A549 (cell line): ENCODE measurements at regions not wholly inside any gene's neighbourhood (a gene's known extent, or its start where the extent isn't known, plus 50 kb on each side); places are given as distances from the start of the nearest gene placed in this dataset.
A peak's percentile ranks its signal among the peaks of the same experiment; 100 is the strongest.

Experiments
- ATAC-seq, 2 experiments: fragments of 200-7000 bp in 1 of 2; fragments of >200 bp in 1 of 2; cut with Nextera tagmentation in 1 of 2; cut with Tn5 transposase in 1 of 2; 3 replicates each; pipeline versions ENCODE4 v1.8.0 to v1.9.1; 2018 to 2020; ENCODE audit warnings: mild to moderate bottlenecking in 1 of 2, moderate library complexity in 1 of 2
- CTCF ChIA-PET: fragments of 300-600 bp; sonication (Branson Sonifier 250); formaldehyde crosslinking; extraction: SDS; loops from one replicate; lab custom pipeline; 2021; ENCODE audit warnings: antibody characterized with exemption, inconsistent platforms; lab: Yijun Ruan, JAX
- POLR2A ChIA-PET: fragments of 350-600 bp; formaldehyde crosslinking; extraction: SDS; loops from one replicate; lab custom pipeline; 2021; ENCODE audit warnings: antibody characterized with exemption, inconsistent platforms; lab: Yijun Ruan, JAX
- DNase-seq, 2 experiments: peaks; one replicate each; pipeline versions ENCODE4 v3.0.0 to v3.0.0-alpha.2; 2011 to 2016; ENCODE audit warnings: low read depth in 1 of 2, low spot score in 1 of 2
- FAIRE-seq: peaks from 2 replicates; lab custom pipeline; 2011; peaks lifted over from hg19 to GRCh38; lab: Jason Lieb, UNC
- H3K27ac ChIP-seq, 2 experiments: fragments of >200 bp; sonication (Bioruptor Twin); formaldehyde crosslinking; 3 replicates each; pipeline ENCODE4 v1.5.1; 2016 to 2017
- H3K4me1 ChIP-seq: fragments of >200 bp; sonication (Bioruptor Twin); formaldehyde crosslinking; 3 replicates; pipeline ENCODE4 v1.6.1; 2016
- H3K4me2 ChIP-seq: fragments of >200 bp; sonication (Bioruptor Twin); formaldehyde crosslinking; 3 replicates; pipeline ENCODE4 v1.6.1; 2016
- H3K4me3 ChIP-seq: fragments of >200 bp; sonication (Bioruptor Twin); formaldehyde crosslinking; 3 replicates; pipeline ENCODE4 v1.5.1; 2016
- H3K9me3 ChIP-seq: fragments of >200 bp; sonication (Bioruptor Twin); formaldehyde crosslinking; 3 replicates; pipeline ENCODE4 v1.6.1; 2016
- CEBPB ChIP-seq, 2 experiments: fragments of >200 bp in 1 of 2; sonication (Bioruptor Twin) in 1 of 2; formaldehyde crosslinking in 1 of 2; IDR thresholded peaks; 2 replicates each; pipeline ENCODE4 v1.6.1; 2012 to 2016
- E2F6 ChIP-seq: IDR thresholded peaks from 2 replicates; pipeline ENCODE4 v1.6.1; 2012; ENCODE audit warnings: low read depth, borderline replicate concordance
- EHMT2 ChIP-seq: fragments of 200-600 bp; sonication (generic); IDR thresholded peaks from 2 replicates; pipeline ENCODE4 v1.6.1; 2016; ENCODE audit warnings: antibody characterized with exemption, low read depth, mild to moderate bottlenecking, moderate library complexity
- EP300 ChIP-seq, 2 experiments: fragments of >200 bp; sonication (Bioruptor Twin); formaldehyde crosslinking; IDR thresholded peaks; 2 replicates in 1 of 2; 3 replicates in 1 of 2; pipeline ENCODE4 v1.6.1; 2016 to 2017
- FOSB ChIP-seq: fragments of 250-450 bp; sonication (Bioruptor Pico); IDR thresholded peaks from 2 replicates; pipeline ENCODE4 v1.5.0; 2020; ENCODE audit warnings: mild to moderate bottlenecking, moderate library complexity
- FOSL2 ChIP-seq, 2 experiments: fragments of 450-650 bp in 1 of 2; fragments of >200 bp in 1 of 2; sonication (Bioruptor Twin) in 1 of 2; formaldehyde crosslinking; IDR thresholded peaks; 2 replicates each; pipeline versions ENCODE4 v1.5.0 to v1.6.1; 2016 to 2020; ENCODE audit warnings: mild to moderate bottlenecking in 1 of 2, moderate library complexity in 1 of 2
- HOXB5 ChIP-seq: fragments of 250-450 bp; sonication (Bioruptor Pico); IDR thresholded peaks from 2 replicates; pipeline ENCODE4 v1.5.0; 2020; ENCODE audit warnings: mild to moderate bottlenecking, moderate library complexity
- NFE2L2 ChIP-seq: fragments of 150-350 bp; conservative IDR thresholded peaks from 2 replicates; pipeline ENCODE4 v1.6.1; 2014; ENCODE audit warnings: low read length
- NPAS2 ChIP-seq: fragments of 250-450 bp; sonication (Bioruptor Pico); IDR thresholded peaks from 2 replicates; pipeline ENCODE4 v1.8.0; 2022; ENCODE audit warnings: mild to moderate bottlenecking, moderate library complexity, borderline replicate concordance
- PBX3 ChIP-seq: IDR thresholded peaks from 2 replicates; pipeline ENCODE4 v1.6.1; 2012
- PHF8 ChIP-seq: fragments of 200-600 bp; sonication (generic); IDR thresholded peaks from 2 replicates; pipeline ENCODE4 v1.6.1; 2016; ENCODE audit warnings: low read depth, mild to moderate bottlenecking, antibody characterized with exemption, moderate library complexity, borderline replicate concordance
- POLR2A ChIP-seq: IDR thresholded peaks from 2 replicates; pipeline ENCODE4 v1.6.1; 2012; ENCODE audit warnings: mild to moderate bottlenecking, low read length
- POLR2AphosphoS2 ChIP-seq: conservative IDR thresholded peaks from 2 replicates; pipeline ENCODE4 v1.6.1; 2012; ENCODE audit warnings: low read length, improper control_type of control experiment, inconsistent platforms
- RAD21 ChIP-seq, 2 experiments: fragments of >200 bp in 1 of 2; sonication (Bioruptor Twin) in 1 of 2; formaldehyde crosslinking in 1 of 2; IDR thresholded peaks in 1 of 2; conservative IDR thresholded peaks in 1 of 2; 2 replicates in 1 of 2; 3 replicates in 1 of 2; pipeline ENCODE4 v1.6.1; 2012 to 2018; ENCODE audit warnings: inconsistent platforms in 1 of 2
- RARB ChIP-seq: fragments of 250-450 bp; sonication (Bioruptor Pico); IDR thresholded peaks from 2 replicates; pipeline ENCODE4 v1.8.0; 2021; ENCODE audit warnings: mild to moderate bottlenecking, moderate library complexity
- RCOR1 ChIP-seq: fragments of 150-350 bp; IDR thresholded peaks from 2 replicates; pipeline ENCODE4 v1.6.1; 2014; ENCODE audit warnings: antibody characterized with exemption, low read length, low read depth
- REST ChIP-seq: fragments of 200-600 bp; sonication (generic); IDR thresholded peaks from 2 replicates; pipeline ENCODE4 v1.6.1; 2016; ENCODE audit warnings: antibody characterized with exemption, mild to moderate bottlenecking, moderate library complexity
- RFX5 ChIP-seq: fragments of 450-650 bp; IDR thresholded peaks from 2 replicates; pipeline ENCODE4 v1.7.1; 2014; ENCODE audit warnings: antibody characterized with exemption, mild to moderate bottlenecking, moderate library complexity
- USF2 ChIP-seq: fragments of 450-650 bp; IDR thresholded peaks from 2 replicates; pipeline ENCODE4 v1.6.1; 2014; ENCODE audit warnings: antibody characterized with exemption
- WGBS: methylation state at CpG from one replicate; pipeline ENCODE4 v1.1.6; 2017; ENCODE audit errors: missing lambda C conversion rate; 5-methylcytosine and 5-hydroxymethylcytosine counted together

- ChIA-PET CTCF (no interaction called here), POLR2A (no interaction called here)
- no peak for DNase-seq
- WGBS, result 27% methylated on average over 4 of the region's 4 CpGs
- no peak overlapping the region for H3K4me2 ChIP-seq
- H3K27ac ChIP-seq, result no peak overlapping the region
- no peaks in the 10 kb centered on the region for H3K4me1 ChIP-seq
- no peak for TF ChIP-seq CEBPB (IDR thresholded peaks at IDR 0.05)
- no peak for TF ChIP-seq RFX5
- no peak for TF ChIP-seq FOSL2 (IDR thresholded peaks at IDR 0.05)
- no peak for TF ChIP-seq FOSL2 (CRISPR knock-in tag; IDR thresholded peaks at IDR 0.05)
- ATAC-seq, result no peak
- H3K4me3 ChIP-seq, result no peak overlapping the region
- FAIRE-seq, result no peak
- no peaks in the 10 kb centered on the region for H3K9me3 ChIP-seq
Observed at GRCh38 chr22:48169227-48169626, 1406.8 kb downstream of the TBC1D22A start.

GRCh38 chr22:48167238-48167637 is 1404.8 kb downstream of the TBC1D22A start:
- Histone ChIP-seq H3K27ac (no peak overlapping the region), H3K4me1 (no peaks in the 10 kb centered on the region), H3K9me3 (no peaks in the 10 kb centered on the region), H3K4me3 (no peak overlapping the region), H3K4me2 (no peak overlapping the region)
- TF ChIP-seq RARB (CRISPR knock-in tag), result no peak
- no peak for TF ChIP-seq PBX3
- no peak for TF ChIP-seq EP300 (IDR thresholded peaks at IDR 0.05)
- TF ChIP-seq EHMT2, result no peak
- no peak for TF ChIP-seq FOSB (CRISPR knock-in tag)
- peak; percentile 91 for TF ChIP-seq REST
- TF ChIP-seq NPAS2 (CRISPR knock-in tag), result no peak
- no peak for TF ChIP-seq RCOR1
- POLR2A ChIA-PET, result no interaction called here
- CTCF ChIA-PET, result no interaction called here
- no peak for DNase-seq
- no peak for FAIRE-seq
- ATAC-seq, result no peak
- WGBS, result 43% methylated on average over 6 of the region's 6 CpGs

- WGBS, result 84% methylated on average over 4 of the region's 4 CpGs
- DNase-seq (no peak), ATAC-seq (no peak), FAIRE-seq (no peak)
- no peak overlapping the region for H3K4me3 ChIP-seq
- H3K9me3 ChIP-seq, result no peaks in the 10 kb centered on the region
- TF ChIP-seq USF2, result no peak
- no peak for TF ChIP-seq RARB (CRISPR knock-in tag)
- TF ChIP-seq CEBPB (IDR thresholded peaks at IDR 0.05), result no peak
- no peak for TF ChIP-seq POLR2A
- no peak for TF ChIP-seq NFE2L2
- TF ChIP-seq POLR2AphosphoS2, result no peak
- TF ChIP-seq HOXB5 (CRISPR knock-in tag), result no peak
- TF ChIP-seq RAD21 (conservative IDR thresholded peaks at IDR 0.05 in 1 of 2, IDR thresholded peaks at IDR 0.05 in 1 of 2), result no peak
- TF ChIP-seq E2F6, result no peak
- no peak for TF ChIP-seq PHF8
- no peaks in the 10 kb centered on the region for H3K4me1 ChIP-seq
- ChIA-PET POLR2A (no interaction called here), CTCF (no interaction called here)
- H3K27ac ChIP-seq, result no peak overlapping the region
- no peak overlapping the region for H3K4me2 ChIP-seq
Observed at GRCh38 chr22:48161298-48161697, 1398.8 kb downstream of the TBC1D22A start.
